Choroid plexus epithelial cell (primary cell): ENCODE measurements at regions not wholly inside any gene's neighbourhood (a gene's known extent, or its start where the extent isn't known, plus 50 kb on each side); places are given as distances from the start of the nearest gene placed in this dataset.
"Not testable (repeated sequence)": the region's sequence is repeated elsewhere in the genome, so short reads cannot be mapped to it uniquely, and the experiment has no call there.

Experiments used
- DNase-seq: peaks from one replicate; pipeline ENCODE4 v3.0.0-alpha.2; 2010; ENCODE audit warnings: low read depth
- H3K4me3 ChIP-seq: 2 replicates; pipeline ENCODE4 v1.5.1; 2011; ENCODE audit warnings: low read depth, mild to moderate bottlenecking, control low read depth, low read length, moderate library complexity
- CTCF ChIP-seq: conservative IDR thresholded peaks from 2 replicates; pipeline ENCODE4 v1.5.1; 2011; ENCODE audit warnings: low read depth, mild to moderate bottlenecking, control low read depth, inconsistent platforms, low read length, moderate library complexity

GRCh38 chr1:65593516-65593915 is 173.0 kb downstream of the LEPR start:
- no peak overlapping the region for H3K4me3 ChIP-seq
- DNase-seq = no peak
- TF ChIP-seq CTCF = no peak

GRCh38 chr1:65595724-65596123 is 175.3 kb downstream of the LEPR start:
- no peak for DNase-seq

GRCh38 chr1:65596768-65597167 is 176.3 kb downstream of the LEPR start:
- DNase-seq = no peak
- no peak overlapping the region for H3K4me3 ChIP-seq
- TF ChIP-seq CTCF = no peak

More at GRCh38 chr1:65595724-65596123, 175.3 kb downstream of the LEPR start:
- no peak for TF ChIP-seq CTCF
- no peak overlapping the region for H3K4me3 ChIP-seq

- no peak for TF ChIP-seq CTCF
- peak; percentile 63 for DNase-seq
- H3K4me3 ChIP-seq = no peak overlapping the region
Measured at GRCh38 chr1:65605621-65606020, 185.2 kb downstream of the LEPR start.

GRCh38 chr1:65606426-65606825 is 186.0 kb downstream of the LEPR start:
- no peak for TF ChIP-seq CTCF
- H3K4me3 ChIP-seq = no peak overlapping the region
- peak; percentile 50 for DNase-seq

- no peak overlapping the region for H3K4me3 ChIP-seq
- DNase-seq = no peak
- TF ChIP-seq CTCF = no peak
Measured at GRCh38 chr1:65613884-65614283, 178.8 kb upstream of the PDE4B start.

- no peak overlapping the region for H3K4me3 ChIP-seq
- no peak for TF ChIP-seq CTCF
- peak; percentile 32 for DNase-seq
Measured at GRCh38 chr1:65615859-65616258, 176.8 kb upstream of the PDE4B start.

GRCh38 chr1:65621721-65622120 is 171.0 kb upstream of the PDE4B start:
- DNase-seq, H3K4me3 ChIP-seq: not testable (repeated sequence)
